GM21360 (cell line): ENCODE measurements at regions not wholly inside any gene's neighbourhood (a gene's known extent, or its start where the extent isn't known, plus 50 kb on each side); places are given as distances from the start of the nearest gene placed in this dataset.

Source experiments
- ATAC-seq: cut with Tn5 transposase; IDR thresholded peaks from one replicate; pipeline ENCODE4 v1.9.1; 2021; ENCODE audit warnings: mild to moderate bottlenecking, moderate library complexity; ENCODE audit not compliant: unreplicated experiment

- ATAC-seq: no peak
Measured at GRCh38 chr10:107471911-107472310, 307.4 kb upstream of the SORCS1 start.

GRCh38 chr10:107453561-107453960, 289.1 kb upstream of the SORCS1 start:
- no peak for ATAC-seq

GRCh38 chr10:107451047-107451446, 286.5 kb upstream of the SORCS1 start:
- ATAC-seq: peak; percentile 75

- ATAC-seq: no peak
Measured at GRCh38 chr10:107450056-107450455, 285.6 kb upstream of the SORCS1 start.

GRCh38 chr10:107444443-107444842, 279.9 kb upstream of the SORCS1 start:
- ATAC-seq: no peak

GRCh38 chr10:107443813-107444212, 279.3 kb upstream of the SORCS1 start:
- ATAC-seq: no peak

- no peak for ATAC-seq
Measured at GRCh38 chr10:107443326-107443725, 278.8 kb upstream of the SORCS1 start.

- peak; percentile 98 for ATAC-seq
Measured at GRCh38 chr10:107442035-107442505, 277.6 kb upstream of the SORCS1 start.

- no peak for ATAC-seq
Measured at GRCh38 chr10:107440741-107441140, 276.2 kb upstream of the SORCS1 start.

- no peak for ATAC-seq
Measured at GRCh38 chr10:107437921-107438320, 273.4 kb upstream of the SORCS1 start.

GRCh38 chr10:107436568-107436967, 272.1 kb upstream of the SORCS1 start:
- no peak for ATAC-seq

GRCh38 chr10:107434854-107435253, 270.3 kb upstream of the SORCS1 start:
- ATAC-seq: peak; percentile 54

- no peak for ATAC-seq
Measured at GRCh38 chr10:107434201-107434600, 269.7 kb upstream of the SORCS1 start.

GRCh38 chr10:107433605-107434004, 269.1 kb upstream of the SORCS1 start:
- no peak for ATAC-seq

- no peak for ATAC-seq
Measured at GRCh38 chr10:107430446-107430845, 265.9 kb upstream of the SORCS1 start.

GRCh38 chr10:107427016-107427415, 262.5 kb upstream of the SORCS1 start:
- no peak for ATAC-seq

GRCh38 chr10:107425931-107426553, 261.5 kb upstream of the SORCS1 start:
- ATAC-seq: peak; percentile 61

- ATAC-seq: no peak
Measured at GRCh38 chr10:107424628-107425027, 260.1 kb upstream of the SORCS1 start.

GRCh38 chr10:107423903-107424302, 259.4 kb upstream of the SORCS1 start:
- ATAC-seq: peak; percentile 36

GRCh38 chr10:107422681-107423080, 258.2 kb upstream of the SORCS1 start:
- no peak for ATAC-seq

- no peak for ATAC-seq
Measured at GRCh38 chr10:107420196-107420595, 255.7 kb upstream of the SORCS1 start.

- peak; percentile 82 for ATAC-seq
Measured at GRCh38 chr10:107418085-107418806, 253.7 kb upstream of the SORCS1 start.
